ENCODE measurements at regions not wholly inside any gene's neighbourhood (a gene's known extent, or its start where the extent isn't known, plus 50 kb on each side); places are given as distances from the start of the nearest gene placed in this dataset.
A peak's percentile ranks its signal among the peaks of the same experiment; 100 is the strongest.

GRCh38 chr12:111025792-111026430, 105.5 kb upstream of the MYL2 start:
- TF ChIP-seq, protein P1, sequence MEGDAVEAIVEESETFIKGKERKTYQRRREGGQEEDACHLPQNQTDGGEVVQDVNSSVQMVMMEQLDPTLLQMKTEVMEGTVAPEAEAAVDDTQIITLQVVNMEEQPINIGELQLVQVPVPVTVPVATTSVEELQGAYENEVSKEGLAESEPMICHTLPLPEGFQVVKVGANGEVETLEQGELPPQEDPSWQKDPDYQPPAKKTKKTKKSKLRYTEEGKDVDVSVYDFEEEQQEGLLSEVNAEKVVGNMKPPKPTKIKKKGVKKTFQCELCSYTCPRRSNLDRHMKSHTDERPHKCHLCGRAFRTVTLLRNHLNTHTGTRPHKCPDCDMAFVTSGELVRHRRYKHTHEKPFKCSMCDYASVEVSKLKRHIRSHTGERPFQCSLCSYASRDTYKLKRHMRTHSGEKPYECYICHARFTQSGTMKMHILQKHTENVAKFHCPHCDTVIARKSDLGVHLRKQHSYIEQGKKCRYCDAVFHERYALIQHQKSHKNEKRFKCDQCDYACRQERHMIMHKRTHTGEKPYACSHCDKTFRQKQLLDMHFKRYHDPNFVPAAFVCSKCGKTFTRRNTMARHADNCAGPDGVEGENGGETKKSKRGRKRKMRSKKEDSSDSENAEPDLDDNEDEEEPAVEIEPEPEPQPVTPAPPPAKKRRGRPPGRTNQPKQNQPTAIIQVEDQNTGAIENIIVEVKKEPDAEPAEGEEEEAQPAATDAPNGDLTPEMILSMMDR (IDR thresholded peaks at IDR 0.05): no peak
- no peak for TF ChIP-seq POLR2A (IDR thresholded peaks at IDR 0.05)
- intact Hi-C loops (cut with DNase I; ENCODE audit: low total_unique reads): no loop called here
- H3K36me3 ChIP-seq: no peaks in the 10 kb centered on the region
- no peak overlapping the region for H3K27ac ChIP-seq
- no peaks in the 10 kb centered on the region for H3K9me3 ChIP-seq
- DNase-seq: no peak
- H3K27me3 ChIP-seq: peaks cover 0 to 2% of the 10 kb centered on the region in 2 donors
- no peaks in the 10 kb centered on the region for H3K4me1 ChIP-seq
- H3K4me3 ChIP-seq: no peak overlapping the region

GRCh38 chr12:111025301-111025700, 104.9 kb upstream of the MYL2 start:
- Histone ChIP-seq H3K36me3 (no peaks in the 10 kb centered on the region), H3K27ac (no peak overlapping the region), H3K4me3 (no peak overlapping the region), H3K9me3 (no peaks in the 10 kb centered on the region), H3K4me1 (no peaks in the 10 kb centered on the region), H3K27me3 (no peaks in the 10 kb centered on the region)
- no peak for DNase-seq
- TF ChIP-seq, protein P1 (IDR thresholded peaks at IDR 0.05): no peak
- no peak for TF ChIP-seq POLR2A (IDR thresholded peaks at IDR 0.05)
- intact Hi-C loops (cut with DNase I; ENCODE audit: low total_unique reads): no loop called here

- DNase-seq: no peak
- Histone ChIP-seq H3K27me3 (no peaks in the 10 kb centered on the region), H3K9me3 (no peaks in the 10 kb centered on the region), H3K27ac (no peak overlapping the region), H3K4me1 (no peaks in the 10 kb centered on the region), H3K4me3 (no peak overlapping the region), H3K36me3 (no peaks in the 10 kb centered on the region)
- no peak for TF ChIP-seq POLR2A (IDR thresholded peaks at IDR 0.05)
- TF ChIP-seq, protein P1 (IDR thresholded peaks at IDR 0.05): peak in 3 of 4 experiments; percentile 37 to 51 (median 45)
- intact Hi-C loops (cut with DNase I; ENCODE audit: low total_unique reads): no loop called here
Observed at GRCh38 chr12:111024205-111024801, 103.9 kb upstream of the MYL2 start.

DNA sequence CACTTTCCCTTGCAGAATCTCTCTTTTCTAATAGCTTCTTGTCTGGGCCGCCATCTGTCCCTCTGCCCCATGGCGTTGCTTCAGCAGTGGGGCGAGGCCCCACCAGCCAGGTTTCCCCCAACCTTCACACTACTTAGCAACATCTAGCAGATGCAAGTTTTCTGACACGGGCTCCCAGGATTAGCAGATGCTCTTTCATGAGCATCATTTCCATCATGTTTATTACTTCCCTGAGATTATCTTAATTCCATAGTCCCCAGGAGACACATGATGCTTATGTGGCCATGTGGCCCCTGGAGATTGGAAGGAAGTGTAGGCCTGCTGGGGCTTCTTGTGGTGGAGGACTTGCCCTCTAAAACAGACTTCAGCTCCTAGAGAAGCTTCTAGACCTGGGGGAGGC, 102.0 kb upstream of the MYL2 start:
- DNase-seq: no peak
- Histone ChIP-seq H3K4me1 (no peaks in the 10 kb centered on the region), H3K27ac (no peak overlapping the region), H3K4me3 (no peak overlapping the region), H3K27me3 (no peaks in the 10 kb centered on the region), H3K9me3 (no peaks in the 10 kb centered on the region), H3K36me3 (no peaks in the 10 kb centered on the region)
- intact Hi-C loops (cut with DNase I; ENCODE audit: low total_unique reads): no loop called here
- TF ChIP-seq POLR2A (IDR thresholded peaks at IDR 0.05): no peak
- TF ChIP-seq, protein P1 (IDR thresholded peaks at IDR 0.05): no peak

GRCh38 chr12:111014547-111014946, 94.2 kb upstream of the MYL2 start:
- no peak for DNase-seq
- no peak overlapping the region for H3K4me3 ChIP-seq
- no peaks in the 10 kb centered on the region for H3K36me3 ChIP-seq
- no peak overlapping the region for H3K27ac ChIP-seq
- TF ChIP-seq, protein P1 (IDR thresholded peaks at IDR 0.05): no peak
- TF ChIP-seq POLR2A (IDR thresholded peaks at IDR 0.05): no peak
- no peaks in the 10 kb centered on the region for H3K4me1 ChIP-seq
- intact Hi-C loops (cut with DNase I; ENCODE audit: low total_unique reads): no loop called here
- H3K27me3 ChIP-seq: no peaks in the 10 kb centered on the region
- no peaks in the 10 kb centered on the region for H3K9me3 ChIP-seq

Data from uterus (tissue), 3 donors.